GM23248 (cell line): ENCODE measurements at regions not wholly inside any gene's neighbourhood (a gene's known extent, or its start where the extent isn't known, plus 50 kb on each side); places are given as distances from the start of the nearest gene placed in this dataset.

Experiments used
- DNase-seq: peaks from one replicate; pipeline ENCODE4 v3.0.0-alpha.2; 2015
- H2AFZ ChIP-seq: fragments of 200-600 bp; sonication (generic); 2 replicates; pipeline ENCODE4 v1.6.1; 2016; ENCODE audit warnings: antibody characterized with exemption
- H3F3A ChIP-seq: fragments of 200-600 bp; sonication (generic); 2 replicates; pipeline ENCODE4 v1.6.1; 2016; ENCODE audit warnings: mild to moderate bottlenecking, antibody characterized with exemption, mixed run types; ENCODE audit not compliant: insufficient read depth
- H3K27ac ChIP-seq: fragments of 200-600 bp; sonication (generic); 2 replicates; pipeline ENCODE4 v1.5.1; 2016; ENCODE audit warnings: mild to moderate bottlenecking
- H3K27me3 ChIP-seq: fragments of 200-600 bp; sonication (generic); replicated peaks from 2 replicates; pipeline ENCODE4 v1.6.1; 2016; ENCODE audit warnings: mild to moderate bottlenecking; ENCODE audit not compliant: insufficient read depth
- H3K36me3 ChIP-seq: fragments of 200-600 bp; sonication (generic); 2 replicates; pipeline ENCODE4 v1.6.1; 2016; ENCODE audit warnings: low read depth, mild to moderate bottlenecking
- H3K4me1 ChIP-seq: fragments of 200-600 bp; sonication (generic); 2 replicates; pipeline ENCODE4 v1.6.1; 2016; ENCODE audit warnings: mild to moderate bottlenecking; ENCODE audit not compliant: insufficient read depth
- H3K4me2 ChIP-seq: fragments of 200-600 bp; sonication (generic); one replicate; pipeline ENCODE4 v1.6.1; 2016; ENCODE audit warnings: mild to moderate bottlenecking; ENCODE audit not compliant: unreplicated experiment
- H3K4me3 ChIP-seq: fragments of 200-600 bp; sonication (generic); 2 replicates; pipeline ENCODE4 v1.5.1; 2016; ENCODE audit warnings: mild to moderate bottlenecking
- H3K79me2 ChIP-seq: fragments of 200-600 bp; sonication (generic); 2 replicates; pipeline ENCODE4 v1.6.1; 2016; ENCODE audit warnings: mild to moderate bottlenecking; ENCODE audit not compliant: insufficient read depth
- H3K9ac ChIP-seq: fragments of 200-600 bp; sonication (generic); 2 replicates; pipeline ENCODE4 v1.6.1; 2016; ENCODE audit warnings: mild to moderate bottlenecking
- H3K9me2 ChIP-seq: fragments of 200-600 bp; sonication (generic); 2 replicates; pipeline ENCODE4 v1.6.1; 2016; ENCODE audit warnings: mixed run types, mild to moderate bottlenecking, moderate library complexity; ENCODE audit not compliant: insufficient read depth
- H3K9me3 ChIP-seq: fragments of 200-600 bp; sonication (generic); one replicate; pipeline ENCODE4 v1.6.1; 2017; ENCODE audit warnings: low read depth
- H4K20me1 ChIP-seq: fragments of 200-600 bp; sonication (generic); 2 replicates; pipeline ENCODE4 v1.6.0; 2016; ENCODE audit not compliant: insufficient read depth
- EZH2 ChIP-seq: fragments of 200-600 bp; sonication (generic); IDR thresholded peaks from 2 replicates; pipeline ENCODE4 v1.6.1; 2018; ENCODE audit warnings: antibody characterized with exemption, mild to moderate bottlenecking; ENCODE audit not compliant: insufficient read depth, poor library complexity, severe bottlenecking
- EZH2phosphoT487 ChIP-seq: fragments of 200-600 bp; sonication (generic); IDR thresholded peaks from 2 replicates; pipeline ENCODE4 v1.6.1; 2018; ENCODE audit warnings: antibody characterized with exemption, moderate library complexity, mild to moderate bottlenecking, low read depth; ENCODE audit not compliant: insufficient read depth
- WGBS, 2 experiments: methylation state at CpG; one replicate each; pipeline ENCODE4 v1.1.6; 2015 to 2017; ENCODE audit warnings: low lambda C conversion rate in 2 of 2, low coverage in 1 of 2; ENCODE audit errors: missing lambda C conversion rate in 2 of 2; 5-methylcytosine and 5-hydroxymethylcytosine counted together
- in situ Hi-C: fragments of 300-500 bp; cut with MboI; formaldehyde crosslinking; loops from 2 replicates; pipeline ENCODE4 v1.15.0; 2020

GRCh38 chr1:63238721-63239120, 83.6 kb upstream of the FOXD3 start:
- WGBS, 2 experiments: 17 to 40% methylated on average over 1 of the region's 1 CpG
- Histone ChIP-seq H3K9ac (no peak overlapping the region), H4K20me1 (no peaks in the 10 kb centered on the region), H3K9me2 (no peaks in the 10 kb centered on the region), H3K79me2 (no peaks in the 10 kb centered on the region), H3K4me1 (no peaks in the 10 kb centered on the region), H3K27me3 (no peaks in the 10 kb centered on the region), H3K36me3 (no peaks in the 10 kb centered on the region), H3K4me2 (no peak overlapping the region), H3K27ac (no peak overlapping the region), H2AFZ (no peak overlapping the region), H3K4me3 (no peak overlapping the region), H3K9me3 (no peaks in the 10 kb centered on the region), H3F3A (no peaks in the 10 kb centered on the region)
- in situ Hi-C loops: no loop called here
- no peak for DNase-seq
- TF ChIP-seq EZH2phosphoT487 (no peak), EZH2 (no peak)

- TF ChIP-seq EZH2 (no peak), EZH2phosphoT487 (no peak)
- 6 to 9% methylated on average over 3 of the region's 3 CpGs for WGBS, 2 experiments
Observed at GRCh38 chr1:63245186-63245585, 77.2 kb upstream of the FOXD3 start.

GRCh38 chr1:63248216-63248615, 74.2 kb upstream of the FOXD3 start:
- in situ Hi-C loops: no loop called here
- no peak for DNase-seq

More at GRCh38 chr1:63245186-63245585, 77.2 kb upstream of the FOXD3 start:
- H3F3A ChIP-seq: no peaks in the 10 kb centered on the region
- no peaks in the 10 kb centered on the region for H3K36me3 ChIP-seq
- no peaks in the 10 kb centered on the region for H3K27me3 ChIP-seq
- H3K4me2 ChIP-seq: no peak overlapping the region
- no peak overlapping the region for H3K27ac ChIP-seq
- H2AFZ ChIP-seq: no peak overlapping the region
- no peak overlapping the region for H3K9ac ChIP-seq
- H3K9me2 ChIP-seq: no peaks in the 10 kb centered on the region
- H4K20me1 ChIP-seq: no peaks in the 10 kb centered on the region
- no peaks in the 10 kb centered on the region for H3K9me3 ChIP-seq
- H3K4me1 ChIP-seq: no peaks in the 10 kb centered on the region
- no peak overlapping the region for H3K4me3 ChIP-seq
- no peaks in the 10 kb centered on the region for H3K79me2 ChIP-seq
- DNase-seq: no peak
- in situ Hi-C loops: no loop called here

GRCh38 chr1:63255153-63255552, 67.2 kb upstream of the FOXD3 start:
- H3K4me3 ChIP-seq: no peak overlapping the region
- H3K9ac ChIP-seq: no peak overlapping the region
- H2AFZ ChIP-seq: no peak overlapping the region
- H3K79me2 ChIP-seq: no peaks in the 10 kb centered on the region
- H3K4me1 ChIP-seq: no peaks in the 10 kb centered on the region
- 36 to 71% methylated on average over 1 of the region's 1 CpG for WGBS, 2 experiments
- H4K20me1 ChIP-seq: no peaks in the 10 kb centered on the region
- no peaks in the 10 kb centered on the region for H3K36me3 ChIP-seq
- TF ChIP-seq EZH2: no peak
- TF ChIP-seq EZH2phosphoT487: no peak
- no peak for DNase-seq
- no peaks in the 10 kb centered on the region for H3K9me3 ChIP-seq
- H3K4me2 ChIP-seq: no peak overlapping the region
- H3F3A ChIP-seq: no peaks in the 10 kb centered on the region
- peaks cover 5% of the 10 kb centered on the region; the same call in 1 of the 2 replicates for H3K27me3 ChIP-seq
- in situ Hi-C loops: no loop called here
- no peaks in the 10 kb centered on the region for H3K9me2 ChIP-seq
- H3K27ac ChIP-seq: no peak overlapping the region

More at GRCh38 chr1:63248216-63248615, 74.2 kb upstream of the FOXD3 start:
- Histone ChIP-seq H3K9me3 (no peaks in the 10 kb centered on the region), H3K4me2 (no peak overlapping the region), H2AFZ (no peak overlapping the region), H3K9ac (no peak overlapping the region), H3K36me3 (no peaks in the 10 kb centered on the region), H3K27me3 (no peaks in the 10 kb centered on the region), H3F3A (no peaks in the 10 kb centered on the region), H3K9me2 (no peaks in the 10 kb centered on the region), H4K20me1 (no peaks in the 10 kb centered on the region), H3K4me1 (no peaks in the 10 kb centered on the region), H3K79me2 (no peaks in the 10 kb centered on the region), H3K27ac (no peak overlapping the region), H3K4me3 (no peak overlapping the region)
- TF ChIP-seq EZH2phosphoT487 (no peak), EZH2 (no peak)
- WGBS, 2 experiments: 16 to 38% methylated on average over 1 of the region's 1 CpG
